HG03135 (cell line): ENCODE measurements at regions not wholly inside any gene's neighbourhood (a gene's known extent, or its start where the extent isn't known, plus 50 kb on each side); places are given as distances from the start of the nearest gene placed in this dataset.

Experiments used
- ATAC-seq: cut with Tn5 transposase; IDR thresholded peaks from one replicate; pipeline ENCODE4 v1.9.1; 2021; ENCODE audit warnings: mild to moderate bottlenecking, moderate library complexity; ENCODE audit not compliant: unreplicated experiment

DNA sequence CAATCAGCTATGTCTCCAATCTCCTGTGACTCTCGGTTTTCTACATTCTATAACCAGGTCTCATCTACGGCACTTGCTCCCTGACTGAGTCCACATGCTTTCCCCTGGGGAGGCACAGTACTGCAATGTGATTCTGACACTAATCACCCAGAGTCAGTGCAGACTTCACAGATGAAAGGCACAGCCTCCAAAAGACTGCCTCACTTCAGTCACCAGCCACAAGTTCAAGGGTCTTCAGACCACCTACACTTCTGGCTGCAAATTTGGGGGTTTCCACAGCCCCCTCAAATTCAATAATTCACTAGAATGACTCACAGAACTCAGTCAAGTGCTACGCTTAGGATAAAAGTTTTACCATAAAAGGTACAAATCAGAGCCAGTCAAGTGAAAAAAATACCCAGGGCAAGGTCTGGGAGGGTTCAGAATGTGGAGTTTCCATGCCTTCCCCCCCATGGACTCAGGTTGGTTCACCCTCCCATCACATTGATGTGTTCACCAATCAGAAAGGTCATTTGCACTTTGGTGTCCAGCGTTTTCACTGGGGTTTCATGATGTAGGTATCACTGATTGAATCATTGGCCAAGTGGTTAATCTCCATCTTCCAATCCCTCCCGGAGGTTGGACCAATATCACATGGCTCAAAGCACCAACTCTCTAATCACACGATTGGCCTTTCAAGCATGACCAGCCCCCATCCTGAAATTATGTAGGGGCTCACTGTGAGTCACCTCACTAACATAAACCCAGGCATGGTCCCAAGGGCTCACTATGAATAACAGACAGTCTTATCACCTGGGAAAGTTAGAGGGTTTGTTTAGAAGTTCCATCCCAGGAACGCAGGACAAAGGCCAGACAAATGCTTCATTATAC is 182.9 kb upstream of the CAMK1G start:
- ATAC-seq = no peak

GRCh38 chr1:209402697-209403096 is 180.8 kb upstream of the CAMK1G start:
- ATAC-seq = no peak

GRCh38 chr1:209403921-209404320 is 179.6 kb upstream of the CAMK1G start:
- no peak for ATAC-seq

GRCh38 chr1:209404577-209404976 is 178.9 kb upstream of the CAMK1G start:
- no peak for ATAC-seq

DNA sequence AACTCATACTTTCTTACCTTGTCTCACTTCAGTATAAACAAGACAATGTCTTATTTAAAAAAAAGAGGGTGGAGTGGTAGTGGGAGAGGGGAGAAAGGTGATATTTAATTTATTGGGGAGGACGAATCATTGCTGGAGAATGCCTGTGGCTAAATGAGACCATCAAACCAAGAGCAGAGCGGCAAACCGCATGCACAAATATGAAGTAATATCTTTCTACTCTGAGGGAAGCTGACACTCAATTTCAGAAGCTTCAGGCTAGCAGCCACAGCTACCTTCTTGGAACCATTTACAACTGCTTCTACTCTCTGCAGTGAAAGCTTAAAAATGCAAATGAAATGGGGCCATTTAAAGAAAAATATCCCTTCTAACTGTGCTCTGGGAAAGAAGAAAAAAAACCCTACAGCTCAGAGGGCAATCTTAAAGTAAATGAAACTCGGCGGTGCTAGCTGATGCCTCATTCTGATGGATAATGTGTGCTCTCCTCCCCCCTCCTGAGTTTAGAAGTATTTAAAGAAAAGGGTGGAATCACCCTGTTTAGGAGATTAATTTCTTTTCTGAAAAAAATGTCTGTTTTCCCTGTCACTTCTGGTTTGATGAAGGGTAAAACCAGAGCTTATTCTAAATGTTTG is 178.2 kb upstream of the CAMK1G start:
- no peak for ATAC-seq

GRCh38 chr1:209406168-209406567 is 177.3 kb upstream of the CAMK1G start:
- ATAC-seq = no peak

- ATAC-seq = no peak
These were observed 176.9 kb upstream of the CAMK1G start for GRCh38 chr1:209406595-209406994.

DNA sequence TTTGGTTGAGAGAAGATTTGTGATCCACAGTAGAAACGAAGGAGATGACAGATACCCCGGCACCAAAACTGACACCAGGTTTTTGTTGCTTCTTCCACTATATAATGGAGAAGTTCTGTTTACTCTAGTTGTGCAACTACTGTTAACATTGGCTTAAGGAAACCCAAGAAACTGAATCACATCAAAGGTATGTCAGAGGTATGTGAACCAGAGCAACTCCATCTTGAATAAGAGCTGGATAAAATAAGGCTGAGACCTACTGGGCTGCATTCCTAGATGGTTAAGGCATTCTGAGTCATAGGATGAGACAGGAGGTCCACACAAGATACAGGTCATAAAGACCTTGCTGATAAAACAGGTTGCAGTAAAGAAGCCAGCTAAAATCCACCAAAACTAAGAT is 173.7 kb upstream of the CAMK1G start:
- no peak for ATAC-seq

DNA sequence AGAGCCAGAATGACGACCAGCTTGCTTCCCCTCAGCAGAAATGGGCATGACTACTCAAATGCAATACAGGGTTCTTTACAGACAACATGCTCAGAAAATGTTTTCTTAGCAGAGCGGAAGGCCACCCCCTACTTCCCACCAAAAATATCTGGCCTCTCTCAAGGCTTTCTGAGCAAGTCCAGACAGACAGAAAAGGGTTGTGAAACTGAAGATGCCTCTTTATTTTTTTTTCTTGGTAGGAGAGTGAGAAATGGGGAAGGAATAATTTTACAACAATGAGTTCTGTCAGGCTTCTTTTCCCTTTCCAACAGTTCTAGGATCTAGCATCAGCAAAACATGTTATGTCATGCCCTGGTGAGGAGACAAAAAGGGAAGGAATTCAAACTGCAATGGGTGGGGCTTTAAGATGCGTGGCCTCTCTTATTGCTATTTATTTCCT is 172.0 kb upstream of the CAMK1G start:
- no peak for ATAC-seq

DNA sequence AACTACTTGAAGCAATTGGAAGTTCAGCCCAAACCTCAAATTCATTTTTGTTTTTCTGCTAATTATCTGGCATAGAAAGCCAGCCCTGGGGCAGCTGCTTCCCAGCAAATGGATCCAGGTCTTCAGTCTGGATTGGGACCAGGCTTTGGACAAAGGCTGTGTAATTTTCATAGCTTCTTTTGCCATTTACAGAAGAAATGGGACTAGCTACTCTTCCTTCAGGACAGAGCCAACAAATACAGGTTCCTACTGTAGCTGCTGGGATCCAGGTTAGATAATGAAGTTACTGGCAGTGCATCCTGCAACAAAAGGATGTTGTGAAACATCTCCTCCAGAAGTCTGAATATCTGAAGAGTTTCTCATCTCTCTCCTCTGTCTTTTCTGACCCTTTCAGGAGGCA is 171.5 kb upstream of the CAMK1G start:
- ATAC-seq = no peak

DNA sequence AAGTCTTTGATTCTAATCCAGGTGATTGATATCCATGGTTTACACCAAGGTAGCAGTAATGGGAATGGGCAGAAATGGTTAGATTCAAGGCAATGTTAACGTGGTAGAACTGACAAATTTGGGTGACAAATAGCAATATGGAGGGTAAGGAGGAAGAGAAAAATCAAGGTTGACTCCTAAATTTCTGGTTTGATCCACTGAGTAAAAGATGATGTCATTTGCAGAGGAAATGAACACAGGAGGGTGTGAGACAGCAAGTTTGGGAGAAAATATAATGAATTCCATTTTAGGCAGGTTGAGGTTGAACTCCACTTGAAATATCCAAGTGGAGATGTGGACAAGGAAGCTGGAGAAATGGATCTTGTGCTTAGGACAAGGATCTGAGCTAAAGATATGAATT is 170.9 kb upstream of the CAMK1G start:
- no peak for ATAC-seq

GRCh38 chr1:209413062-209413461 is 170.5 kb upstream of the CAMK1G start:
- no peak for ATAC-seq

DNA sequence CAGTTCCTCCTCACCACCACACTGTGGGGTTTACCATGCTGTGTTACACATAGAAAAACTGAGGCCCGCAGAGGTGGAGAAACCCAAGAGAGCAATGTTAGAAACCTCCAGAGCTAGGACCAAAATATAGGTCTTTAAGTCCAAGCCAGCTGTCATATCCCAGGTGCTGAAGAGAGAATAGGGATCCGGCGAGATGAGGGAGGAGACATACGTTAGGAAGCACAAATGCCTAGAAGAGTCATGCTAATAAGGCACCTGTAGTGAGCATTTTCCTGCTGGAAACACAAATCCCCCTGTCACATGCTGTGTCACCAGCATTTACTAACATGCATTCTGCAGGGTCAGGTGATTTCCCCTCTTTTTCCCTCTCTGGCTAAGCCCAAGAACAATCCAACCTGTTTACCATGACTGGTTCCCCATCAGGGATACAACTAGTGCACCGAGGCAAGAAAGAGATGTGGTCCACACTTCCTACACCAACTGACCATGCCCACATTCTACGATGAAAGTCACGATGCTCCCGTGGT is 168.6 kb upstream of the CAMK1G start:
- no peak for ATAC-seq

GRCh38 chr1:209416039-209416438 is 167.5 kb upstream of the CAMK1G start:
- ATAC-seq = no peak

DNA sequence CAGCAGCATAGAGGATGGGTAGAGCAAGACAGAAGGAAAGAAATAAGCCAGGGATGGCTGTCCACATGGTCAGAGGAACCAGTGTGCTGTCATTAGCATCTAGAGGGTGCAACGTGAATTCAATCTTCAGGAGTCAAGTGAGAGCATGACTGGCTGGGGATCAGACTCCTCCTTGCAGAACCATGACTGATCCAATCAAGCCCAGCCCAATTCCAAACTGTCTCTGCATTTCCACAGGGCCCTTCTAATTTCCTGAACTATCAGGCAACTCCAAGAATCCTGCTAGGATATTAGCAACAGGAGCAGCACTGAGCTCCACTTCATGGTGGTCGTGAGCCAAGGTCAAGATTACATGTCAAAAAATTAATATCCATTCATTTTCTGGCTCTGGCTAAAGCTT is 166.8 kb upstream of the CAMK1G start:
- no peak for ATAC-seq

DNA sequence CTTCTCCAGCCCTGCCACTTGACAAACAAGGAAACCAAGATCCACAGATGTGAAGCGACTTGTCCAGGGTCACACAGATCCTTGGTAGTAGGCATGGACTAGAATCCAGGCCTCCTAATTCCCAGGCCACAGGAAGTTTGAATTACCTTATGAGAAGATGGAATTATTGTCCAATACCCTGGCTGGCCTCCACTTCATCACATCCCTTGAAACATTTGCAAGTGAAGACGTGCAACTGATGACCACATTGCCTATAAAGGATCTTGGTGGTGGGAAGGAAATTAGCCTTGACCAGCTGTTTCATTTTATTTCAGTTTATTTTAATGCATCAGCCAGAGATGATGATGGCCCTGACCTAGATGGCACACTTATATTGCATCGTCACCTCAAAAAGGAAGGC is 165.8 kb upstream of the CAMK1G start:
- no peak for ATAC-seq

- no peak for ATAC-seq
These were observed 163.2 kb upstream of the CAMK1G start for GRCh38 chr1:209420276-209420675.

DNA sequence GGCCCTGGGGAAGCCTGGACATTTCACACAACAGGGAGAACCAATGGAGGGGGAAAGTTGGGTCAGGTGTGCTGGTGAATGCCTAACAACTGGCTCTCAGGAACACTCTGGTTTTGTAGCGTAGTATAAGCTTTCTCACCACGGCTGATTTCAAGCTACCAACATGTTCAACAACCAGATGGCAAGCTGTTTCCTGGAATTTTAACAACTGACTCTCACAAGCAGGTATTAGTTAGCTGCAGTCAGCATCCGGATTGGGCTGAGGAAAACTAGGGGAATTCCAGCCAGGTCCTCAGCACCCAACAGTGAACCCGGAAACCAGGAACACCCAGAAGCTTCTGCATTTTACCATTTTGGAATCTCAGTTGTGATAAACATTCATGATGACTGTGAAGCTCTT is 162.3 kb upstream of the CAMK1G start:
- no peak for ATAC-seq

DNA sequence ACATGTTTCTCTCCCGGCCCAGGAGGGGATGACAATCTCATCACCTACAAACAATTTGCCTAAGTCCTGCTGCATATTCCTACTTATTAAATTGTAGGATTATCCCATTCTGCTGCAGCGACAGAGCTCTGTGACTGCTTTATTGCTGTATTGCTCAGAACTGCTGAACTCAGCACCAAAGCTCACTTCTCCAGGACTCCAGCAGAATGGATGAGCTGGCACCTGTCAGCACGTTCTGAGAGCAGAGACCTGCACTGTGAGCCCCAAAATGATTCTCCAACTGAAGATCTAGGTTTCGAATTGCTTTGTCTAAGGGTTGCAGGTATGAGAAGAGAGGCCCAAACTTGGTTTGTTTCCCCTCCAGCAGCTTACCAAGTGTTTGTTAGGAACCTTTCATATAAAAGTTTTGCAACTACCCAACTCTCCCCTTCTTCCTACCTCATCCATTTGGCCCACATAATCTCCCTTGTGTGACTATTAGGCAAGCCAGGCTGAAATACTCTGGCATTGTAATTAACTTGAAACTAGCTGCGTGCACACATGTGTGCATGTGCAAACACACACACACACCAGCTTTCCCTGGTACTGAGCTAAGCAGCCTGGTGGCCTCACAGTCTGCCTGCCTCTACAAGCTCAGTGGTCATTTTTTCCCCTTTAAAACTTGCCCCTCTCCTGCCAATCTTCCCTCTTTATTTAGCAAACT is 161.4 kb upstream of the CAMK1G start:
- ATAC-seq = no peak

GRCh38 chr1:209425959-209426358 is 157.6 kb upstream of the CAMK1G start:
- ATAC-seq = no peak

DNA sequence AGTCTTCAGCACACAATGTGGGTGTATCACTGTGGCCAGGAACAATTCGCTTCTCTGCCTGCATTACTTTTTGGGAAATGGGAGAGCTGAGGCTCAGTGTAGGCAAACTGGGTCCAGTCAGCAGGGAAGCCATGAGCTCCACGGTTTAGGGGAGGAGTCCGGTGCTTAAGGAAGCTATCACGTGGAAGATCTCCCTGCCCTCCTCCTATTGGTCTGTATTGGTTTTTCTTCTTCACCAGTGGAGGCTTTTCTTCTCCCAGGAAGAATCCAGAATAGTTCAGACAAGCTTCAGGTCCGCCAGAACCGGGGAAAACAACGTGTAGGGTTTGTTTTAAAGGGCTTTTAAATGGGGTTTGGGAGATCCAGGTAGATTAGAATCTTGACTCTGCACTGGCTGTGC is 156.2 kb upstream of the CAMK1G start:
- no peak for ATAC-seq

- no peak for ATAC-seq
These were observed 155.7 kb upstream of the CAMK1G start for GRCh38 chr1:209427811-209428210.
